ENCODE measurements at regions not wholly inside any gene's neighbourhood (a gene's known extent, or its start where the extent isn't known, plus 50 kb on each side); places are given as distances from the start of the nearest gene placed in this dataset.
"Not testable (repeated sequence)": the region's sequence is repeated elsewhere in the genome, so short reads cannot be mapped to it uniquely, and the experiment has no call there.

DNA sequence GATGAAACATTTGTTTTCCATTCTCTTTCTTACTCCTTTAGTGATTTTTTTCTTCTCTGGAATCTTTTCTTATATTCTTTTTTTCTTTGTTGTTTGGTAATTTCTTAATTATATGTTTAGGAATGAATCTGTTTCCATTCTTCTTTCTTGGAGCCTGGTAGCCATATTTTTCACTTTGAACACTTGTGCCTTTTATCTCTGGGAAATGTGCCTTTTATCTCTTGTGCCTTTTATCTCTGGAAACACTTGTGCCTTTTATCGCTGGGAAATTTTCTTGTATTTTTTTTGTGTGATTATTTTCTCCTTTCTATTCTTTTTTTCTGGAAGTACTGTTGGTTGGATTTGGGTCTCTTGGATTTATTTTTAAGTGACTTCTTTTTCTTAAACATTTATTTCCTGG, 118.2 kb downstream of the LEPR start:
- DNase-seq (ENCODE audit: extremely low read depth, low read depth): no peak
- TF ChIP-seq, protein P1, sequence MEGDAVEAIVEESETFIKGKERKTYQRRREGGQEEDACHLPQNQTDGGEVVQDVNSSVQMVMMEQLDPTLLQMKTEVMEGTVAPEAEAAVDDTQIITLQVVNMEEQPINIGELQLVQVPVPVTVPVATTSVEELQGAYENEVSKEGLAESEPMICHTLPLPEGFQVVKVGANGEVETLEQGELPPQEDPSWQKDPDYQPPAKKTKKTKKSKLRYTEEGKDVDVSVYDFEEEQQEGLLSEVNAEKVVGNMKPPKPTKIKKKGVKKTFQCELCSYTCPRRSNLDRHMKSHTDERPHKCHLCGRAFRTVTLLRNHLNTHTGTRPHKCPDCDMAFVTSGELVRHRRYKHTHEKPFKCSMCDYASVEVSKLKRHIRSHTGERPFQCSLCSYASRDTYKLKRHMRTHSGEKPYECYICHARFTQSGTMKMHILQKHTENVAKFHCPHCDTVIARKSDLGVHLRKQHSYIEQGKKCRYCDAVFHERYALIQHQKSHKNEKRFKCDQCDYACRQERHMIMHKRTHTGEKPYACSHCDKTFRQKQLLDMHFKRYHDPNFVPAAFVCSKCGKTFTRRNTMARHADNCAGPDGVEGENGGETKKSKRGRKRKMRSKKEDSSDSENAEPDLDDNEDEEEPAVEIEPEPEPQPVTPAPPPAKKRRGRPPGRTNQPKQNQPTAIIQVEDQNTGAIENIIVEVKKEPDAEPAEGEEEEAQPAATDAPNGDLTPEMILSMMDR (IDR thresholded peaks at IDR 0.05; ENCODE audit: low read depth, low read length, missing control alignments): no peak
- no peak overlapping the region for H3K4me3 ChIP-seq (replicated peaks; ENCODE audit: low read depth, low read length)

DNA sequence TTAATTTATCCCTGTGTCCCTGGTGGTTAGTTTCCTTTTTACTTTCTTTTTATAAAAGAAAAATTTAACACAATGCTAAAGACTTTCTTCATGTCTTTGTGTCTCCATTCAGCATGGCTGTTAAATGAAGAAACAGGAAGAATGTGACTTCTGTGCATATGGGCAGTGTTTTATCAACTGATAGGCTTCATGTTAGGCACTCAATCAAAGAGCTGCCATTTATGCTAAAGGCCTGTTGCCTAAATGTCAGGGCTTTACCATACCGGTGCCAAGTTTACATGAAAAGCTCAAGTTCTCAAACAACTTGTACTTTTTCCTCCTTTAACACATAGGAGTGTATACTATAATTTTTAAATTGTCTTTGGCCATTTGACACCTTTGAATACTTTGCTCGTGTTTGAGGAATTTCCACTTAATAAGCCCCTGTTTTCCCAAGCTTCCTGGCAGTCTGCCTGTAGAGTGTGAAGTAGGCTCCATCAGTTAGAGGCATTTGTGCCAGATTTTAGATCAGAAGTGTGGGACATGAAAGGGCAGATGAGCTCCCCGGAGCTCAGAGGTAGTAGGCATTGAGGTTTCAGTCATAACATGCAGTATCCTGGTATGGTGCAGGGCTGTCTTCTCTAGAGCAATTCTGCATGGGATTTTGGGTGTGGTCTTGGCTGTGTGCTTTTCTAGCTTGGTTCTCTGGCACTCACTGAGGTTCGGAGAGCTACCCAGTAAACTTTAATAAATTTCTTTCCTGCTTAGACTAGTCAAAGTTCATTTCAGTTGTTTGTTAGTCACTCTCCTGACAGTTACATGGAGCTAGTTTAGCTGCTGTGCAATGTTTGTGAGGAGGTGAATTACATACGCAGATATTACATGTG, 119.0 kb downstream of the LEPR start:
- TF ChIP-seq, protein P1 (IDR thresholded peaks at IDR 0.05; ENCODE audit: low read depth, low read length, missing control alignments): no peak
- H3K4me3 ChIP-seq (replicated peaks; ENCODE audit: low read depth, low read length): no peak overlapping the region
- DNase-seq (ENCODE audit: extremely low read depth, low read depth): no peak

DNA sequence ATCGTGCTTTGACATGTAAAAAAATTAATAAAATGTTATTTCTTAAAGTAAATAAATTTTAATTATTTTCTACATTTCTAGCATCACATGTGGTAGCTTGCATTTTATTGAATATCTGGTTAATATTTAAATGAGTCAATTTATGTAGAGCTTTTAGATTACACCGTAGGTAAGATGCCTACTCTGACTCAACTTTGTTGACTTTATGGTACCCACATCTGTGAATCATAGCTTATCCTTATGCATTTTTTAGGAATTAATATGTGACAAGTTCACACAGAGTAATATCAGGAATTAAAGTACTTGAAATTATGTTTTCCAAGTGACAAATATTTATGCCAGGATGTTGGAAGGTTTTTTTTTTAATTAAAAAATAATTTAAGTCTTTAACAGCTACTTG, 120.7 kb downstream of the LEPR start:
- TF ChIP-seq, protein P1 (IDR thresholded peaks at IDR 0.05; ENCODE audit: low read depth, low read length, missing control alignments): no peak
- DNase-seq (ENCODE audit: extremely low read depth, low read depth): no peak
- no peak overlapping the region for H3K4me3 ChIP-seq (replicated peaks; ENCODE audit: low read depth, low read length)

GRCh38 chr1:65541865-65542264, 121.4 kb downstream of the LEPR start:
- no peak for DNase-seq (ENCODE audit: extremely low read depth, low read depth)
- TF ChIP-seq, protein P1 (IDR thresholded peaks at IDR 0.05; ENCODE audit: low read depth, low read length, missing control alignments): no peak
- no peak overlapping the region for H3K4me3 ChIP-seq (replicated peaks; ENCODE audit: low read depth, low read length)

DNA sequence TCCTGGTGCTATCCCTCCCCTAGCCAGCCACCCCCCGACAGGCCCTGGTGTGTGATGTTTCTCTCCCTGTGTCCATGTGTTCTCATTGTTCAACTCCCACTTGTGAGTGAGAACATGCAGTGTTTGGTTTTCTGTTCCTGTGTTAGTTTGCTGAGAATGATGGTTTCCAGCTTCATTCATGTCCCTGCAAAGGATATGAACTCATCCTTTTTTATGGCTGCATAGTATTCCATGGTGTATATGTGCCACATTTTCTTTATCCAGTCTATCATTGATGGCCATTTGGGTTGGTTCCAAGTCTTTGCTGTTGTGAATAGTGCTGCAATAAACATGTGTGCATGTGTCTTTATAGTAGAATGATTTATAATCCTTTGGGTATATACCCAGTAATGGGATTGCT, 122.1 kb downstream of the LEPR start:
- H3K4me3 ChIP-seq (replicated peaks; ENCODE audit: low read depth, low read length); DNase-seq (ENCODE audit: extremely low read depth, low read depth): not testable (repeated sequence)

- DNase-seq (ENCODE audit: extremely low read depth, low read depth); H3K4me3 ChIP-seq (replicated peaks; ENCODE audit: low read depth, low read length): not testable (repeated sequence)
Observed at GRCh38 chr1:65550306-65551010, 130.0 kb downstream of the LEPR start.

DNA sequence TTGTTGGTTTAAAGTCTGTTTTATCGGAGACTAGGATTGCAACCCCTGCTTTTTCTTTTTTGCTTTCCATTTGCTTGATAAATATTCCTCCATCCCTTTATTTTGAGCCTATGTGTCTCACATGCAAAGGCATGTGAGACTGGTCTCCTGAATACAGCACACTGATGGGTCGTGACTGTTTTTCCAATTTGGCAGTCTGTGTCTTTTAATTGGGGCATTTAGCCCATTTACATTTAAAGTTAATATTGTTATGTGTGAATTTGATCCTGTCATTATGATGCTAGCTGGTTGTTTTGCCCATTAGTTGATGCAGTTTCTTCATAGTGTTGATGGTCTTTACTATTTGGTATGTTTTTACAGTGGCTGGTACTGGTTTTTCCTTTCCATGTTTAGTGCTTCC, 132.0 kb downstream of the LEPR start:
- DNase-seq (ENCODE audit: extremely low read depth, low read depth); H3K4me3 ChIP-seq (replicated peaks; ENCODE audit: low read depth, low read length): not testable (repeated sequence)

- not testable (repeated sequence) for DNase-seq (ENCODE audit: extremely low read depth, low read depth)
Observed at GRCh38 chr1:65554086-65554764, 133.8 kb downstream of the LEPR start.

More at GRCh38 chr1:65554086-65554764, 133.8 kb downstream of the LEPR start:
- H3K4me3 ChIP-seq (replicated peaks; ENCODE audit: low read depth, low read length): not testable (repeated sequence)

Measured in HFF-Myc (cell line).